Keratinocyte (primary cell): ENCODE measurements at regions not wholly inside any gene's neighbourhood (a gene's known extent, or its start where the extent isn't known, plus 50 kb on each side); places are given as distances from the start of the nearest gene placed in this dataset.

ENCODE experiments used
- DNase-seq: peaks from one replicate; pipeline ENCODE4 v3.0.0-alpha.2; 2011; ENCODE audit warnings: low read depth, missing footprints, low spot score
- FAIRE-seq: peaks from 2 replicates; lab custom pipeline; 2011; peaks lifted over from hg19 to GRCh38; lab: Jason Lieb, UNC
- H2AFZ ChIP-seq: 2 replicates; pipeline ENCODE4 v1.6.0; 2012; ENCODE audit warnings: low read length, control low read depth, inconsistent platforms; ENCODE audit not compliant: control insufficient read depth
- H3K27ac ChIP-seq: 2 replicates; pipeline ENCODE4 v1.5.1; 2011; ENCODE audit warnings: low read length; ENCODE audit not compliant: control insufficient read depth, insufficient read depth
- H3K27me3 ChIP-seq: 3 replicates; pipeline ENCODE4 v1.6.0; 2011; ENCODE audit warnings: low read length; ENCODE audit not compliant: control insufficient read depth, insufficient read depth; ENCODE audit errors: extremely low read depth
- H3K36me3 ChIP-seq, 2 experiments: 2 replicates in 1 of 2; 3 replicates in 1 of 2; pipeline ENCODE4 v1.5.1; 2011; ENCODE audit warnings: low read length in 2 of 2, mild to moderate bottlenecking in 1 of 2; ENCODE audit not compliant: control insufficient read depth in 2 of 2, insufficient read depth in 2 of 2; ENCODE audit errors: extremely low read depth in 1 of 2
- H3K4me1 ChIP-seq: 3 replicates; pipeline ENCODE4 v1.5.1; 2011; ENCODE audit warnings: low read length; ENCODE audit not compliant: control insufficient read depth, insufficient read depth; ENCODE audit errors: extremely low read depth
- H3K4me2 ChIP-seq: 3 replicates; pipeline ENCODE4 v1.6.0; 2011; ENCODE audit warnings: low read depth, low read length; ENCODE audit not compliant: control insufficient read depth, insufficient read depth; ENCODE audit errors: extremely low read depth
- H3K4me3 ChIP-seq, 3 experiments: fragments of 200-600 bp in 1 of 3; sonication (generic) in 1 of 3; 2 replicates in 2 of 3; 3 replicates in 1 of 3; pipeline ENCODE4 v1.5.1; 2011 to 2016; ENCODE audit warnings: low read length in 3 of 3, mild to moderate bottlenecking in 3 of 3, control low read depth in 2 of 3, inconsistent platforms in 1 of 3, low read depth in 1 of 3, mixed read lengths in 1 of 3, mixed run types in 1 of 3, moderate library complexity in 1 of 3; ENCODE audit not compliant: control insufficient read depth in 2 of 3, insufficient read depth in 2 of 3; ENCODE audit errors: extremely low read depth in 1 of 3
- H3K79me2 ChIP-seq: 2 replicates; pipeline ENCODE4 v1.6.0; 2012; ENCODE audit warnings: low read length; ENCODE audit not compliant: control insufficient read depth, insufficient read depth
- H3K9ac ChIP-seq: 3 replicates; pipeline ENCODE4 v1.6.0; 2011; ENCODE audit warnings: low read length; ENCODE audit not compliant: control insufficient read depth, insufficient read depth; ENCODE audit errors: extremely low read depth
- H3K9me1 ChIP-seq: 3 replicates; pipeline ENCODE4 v1.6.0; 2011; ENCODE audit warnings: low read length; ENCODE audit not compliant: control insufficient read depth, insufficient read depth; ENCODE audit errors: extremely low read depth
- H3K9me3 ChIP-seq: 2 replicates; pipeline ENCODE4 v1.5.1; 2012; ENCODE audit warnings: low read depth, low read length; ENCODE audit not compliant: control insufficient read depth
- H4K20me1 ChIP-seq: 3 replicates; pipeline ENCODE4 v1.6.0; 2011; ENCODE audit warnings: low read length; ENCODE audit not compliant: control insufficient read depth, insufficient read depth; ENCODE audit errors: extremely low read depth
- EZH2 ChIP-seq: IDR thresholded peaks from one replicate; pipeline ENCODE4 v1.6.1; 2012; ENCODE audit warnings: inconsistent platforms, mild to moderate bottlenecking, low read length, moderate library complexity
- dilution Hi-C: fragments of 300-500 bp; cut with MboI; formaldehyde crosslinking; loops from one replicate; pipeline ENCODE4 v1.7.0; 2020; ENCODE audit warnings: low sequenced_read_pairs; ENCODE audit not compliant: extremely low pct_ligation_motif_present
- TF ChIP-seq, protein P1 (sequence below), 3 experiments: IDR thresholded peaks in 1 of 3; conservative IDR thresholded peaks in 1 of 3; optimal IDR thresholded peaks in 1 of 3; 2 replicates in 2 of 3; 3 replicates in 1 of 3; pipeline versions ENCODE3 to v1.5.1; 2011; ENCODE audit warnings: low read length in 3 of 3, mild to moderate bottlenecking in 3 of 3, moderate library complexity in 2 of 3, control low read depth in 1 of 3, inconsistent platforms in 1 of 3; ENCODE audit not compliant: insufficient read depth in 2 of 3; ENCODE audit errors: extremely low read depth in 1 of 3

GRCh38 chr12:74885775-74886174, 323.9 kb downstream of the KCNC2 start:
- no peaks in the 10 kb centered on the region for H3K79me2 ChIP-seq
- FAIRE-seq: no peak
- H3K4me2 ChIP-seq: no peak overlapping the region
- H2AFZ ChIP-seq: no peak overlapping the region
- H3K4me1 ChIP-seq: peaks cover 18% of the 10 kb centered on the region
- no peak for DNase-seq
- H3K27ac ChIP-seq: no peak overlapping the region
- dilution Hi-C loops: no loop called here
- no peak for TF ChIP-seq EZH2
- TF ChIP-seq, protein P1, sequence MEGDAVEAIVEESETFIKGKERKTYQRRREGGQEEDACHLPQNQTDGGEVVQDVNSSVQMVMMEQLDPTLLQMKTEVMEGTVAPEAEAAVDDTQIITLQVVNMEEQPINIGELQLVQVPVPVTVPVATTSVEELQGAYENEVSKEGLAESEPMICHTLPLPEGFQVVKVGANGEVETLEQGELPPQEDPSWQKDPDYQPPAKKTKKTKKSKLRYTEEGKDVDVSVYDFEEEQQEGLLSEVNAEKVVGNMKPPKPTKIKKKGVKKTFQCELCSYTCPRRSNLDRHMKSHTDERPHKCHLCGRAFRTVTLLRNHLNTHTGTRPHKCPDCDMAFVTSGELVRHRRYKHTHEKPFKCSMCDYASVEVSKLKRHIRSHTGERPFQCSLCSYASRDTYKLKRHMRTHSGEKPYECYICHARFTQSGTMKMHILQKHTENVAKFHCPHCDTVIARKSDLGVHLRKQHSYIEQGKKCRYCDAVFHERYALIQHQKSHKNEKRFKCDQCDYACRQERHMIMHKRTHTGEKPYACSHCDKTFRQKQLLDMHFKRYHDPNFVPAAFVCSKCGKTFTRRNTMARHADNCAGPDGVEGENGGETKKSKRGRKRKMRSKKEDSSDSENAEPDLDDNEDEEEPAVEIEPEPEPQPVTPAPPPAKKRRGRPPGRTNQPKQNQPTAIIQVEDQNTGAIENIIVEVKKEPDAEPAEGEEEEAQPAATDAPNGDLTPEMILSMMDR (optimal IDR thresholded peaks at IDR 0.05 in 1 of 3, IDR thresholded peaks at IDR 0.05 in 1 of 3, conservative IDR thresholded peaks at IDR 0.05 in 1 of 3; ENCODE audit: extremely low read depth in 1 of 3, insufficient read depth in 2 of 3, low read length in 3 of 3): no peak
- H3K9me3 ChIP-seq: no peaks in the 10 kb centered on the region
- H3K36me3 ChIP-seq: no peaks in the 10 kb centered on the region
- no peaks in the 10 kb centered on the region for H3K9me1 ChIP-seq
- no peaks in the 10 kb centered on the region for H3K27me3 ChIP-seq
- no peaks in the 10 kb centered on the region for H4K20me1 ChIP-seq
- H3K9ac ChIP-seq: no peak overlapping the region
- no peak overlapping the region for H3K4me3 ChIP-seq

GRCh38 chr12:74889073-74889472, 320.6 kb downstream of the KCNC2 start:
- no peak overlapping the region for H3K9ac ChIP-seq
- no peak for FAIRE-seq
- no peaks in the 10 kb centered on the region for H3K9me3 ChIP-seq
- H4K20me1 ChIP-seq: no peaks in the 10 kb centered on the region
- no peak overlapping the region for H3K4me3 ChIP-seq
- H3K27me3 ChIP-seq: no peaks in the 10 kb centered on the region
- dilution Hi-C loops: no loop called here
- TF ChIP-seq, protein P1 (optimal IDR thresholded peaks at IDR 0.05 in 1 of 3, IDR thresholded peaks at IDR 0.05 in 1 of 3, conservative IDR thresholded peaks at IDR 0.05 in 1 of 3; ENCODE audit: extremely low read depth in 1 of 3, insufficient read depth in 2 of 3, low read length in 3 of 3): no peak
- no peak for TF ChIP-seq EZH2
- H2AFZ ChIP-seq: peak overlapping the region; percentile 60
- no peak overlapping the region for H3K27ac ChIP-seq
- H3K4me2 ChIP-seq: peak overlapping the region; percentile 69
- DNase-seq: no peak
- H3K79me2 ChIP-seq: no peaks in the 10 kb centered on the region
- no peaks in the 10 kb centered on the region for H3K36me3 ChIP-seq
- H3K9me1 ChIP-seq: no peaks in the 10 kb centered on the region
- peaks cover 24% of the 10 kb centered on the region for H3K4me1 ChIP-seq
